GM21381 (cell line): ENCODE measurements at regions not wholly inside any gene's neighbourhood (a gene's known extent, or its start where the extent isn't known, plus 50 kb on each side); places are given as distances from the start of the nearest gene placed in this dataset.
"Not testable (repeated sequence)": the region's sequence is repeated elsewhere in the genome, so short reads cannot be mapped to it uniquely, and the experiment has no call there.

Source experiments
- ATAC-seq: cut with Tn5 transposase; IDR thresholded peaks from one replicate; pipeline ENCODE4 v1.9.1; 2021; ENCODE audit warnings: mild to moderate bottlenecking, moderate library complexity; ENCODE audit not compliant: unreplicated experiment

- ATAC-seq, result no peak
These were observed 130.2 kb upstream of the TOPAZ1 start for GRCh38 chr3:44111482-44111881.

GRCh38 chr3:44114142-44114541 lies 127.5 kb upstream of the TOPAZ1 start:
- no peak for ATAC-seq

GRCh38 chr3:44117239-44117638 lies 124.4 kb upstream of the TOPAZ1 start:
- no peak for ATAC-seq

- ATAC-seq, result no peak
These were observed 124.0 kb upstream of the TOPAZ1 start for GRCh38 chr3:44117736-44118135.

- no peak for ATAC-seq
These were observed 120.7 kb upstream of the TOPAZ1 start for GRCh38 chr3:44120721-44121582.

- no peak for ATAC-seq
These were observed 116.4 kb upstream of the TOPAZ1 start for GRCh38 chr3:44125246-44125645.

GRCh38 chr3:44125882-44126281 lies 115.8 kb upstream of the TOPAZ1 start:
- no peak for ATAC-seq

GRCh38 chr3:44128057-44128775 lies 113.5 kb upstream of the TOPAZ1 start:
- ATAC-seq, result no peak

- ATAC-seq, result no peak
These were observed 111.4 kb upstream of the TOPAZ1 start for GRCh38 chr3:44130249-44130648.

GRCh38 chr3:44132061-44132460 lies 109.6 kb upstream of the TOPAZ1 start:
- ATAC-seq, result no peak

GRCh38 chr3:44132593-44132992 lies 109.1 kb upstream of the TOPAZ1 start:
- ATAC-seq, result no peak

GRCh38 chr3:44136421-44136820 lies 105.3 kb upstream of the TOPAZ1 start:
- ATAC-seq, result no peak

- no peak for ATAC-seq
These were observed 95.6 kb upstream of the TOPAZ1 start for GRCh38 chr3:44146073-44146472.

GRCh38 chr3:44159696-44160300 lies 81.9 kb upstream of the TOPAZ1 start:
- no peak for ATAC-seq

GRCh38 chr3:44160818-44161217 lies 80.9 kb upstream of the TOPAZ1 start:
- ATAC-seq, result no peak

GRCh38 chr3:44171891-44172290 lies 69.8 kb upstream of the TOPAZ1 start:
- no peak for ATAC-seq

- ATAC-seq, result not testable (repeated sequence)
These were observed 69.0 kb upstream of the TOPAZ1 start for GRCh38 chr3:44172701-44173100.

- no peak for ATAC-seq
These were observed 68.4 kb upstream of the TOPAZ1 start for GRCh38 chr3:44173263-44173662.

- no peak for ATAC-seq
These were observed 66.6 kb upstream of the TOPAZ1 start for GRCh38 chr3:44175070-44175469.

- ATAC-seq, result no peak
These were observed 62.4 kb upstream of the TOPAZ1 start for GRCh38 chr3:44179246-44179645.

GRCh38 chr3:44184319-44184953 lies 57.2 kb upstream of the TOPAZ1 start:
- ATAC-seq, result no peak
